ENCODE measurements at regions not wholly inside any gene's neighbourhood (a gene's known extent, or its start where the extent isn't known, plus 50 kb on each side); places are given as distances from the start of the nearest gene placed in this dataset.

- no CpG with 5 or more reads among the region's 2 CpGs for WGBS (ENCODE audit: extremely low coverage, insufficient read length, low lambda C conversion rate)
- no peak overlapping the region for H3K4ac ChIP-seq (ENCODE audit: low read depth, low read length)
- H3K9ac ChIP-seq (ENCODE audit: extremely low read depth, insufficient read length, low read length), result no peak overlapping the region
- H2BK20ac ChIP-seq (ENCODE audit: low read depth, low read length, poor library complexity, severe bottlenecking), result no peak overlapping the region
- no peak overlapping the region for H2BK12ac ChIP-seq (ENCODE audit: insufficient read length, low read depth, low read length)
- H3K27ac ChIP-seq (ENCODE audit: insufficient read length, low read depth, low read length), result no peak overlapping the region
- no peak overlapping the region for H2AK5ac ChIP-seq (ENCODE audit: insufficient read length, low read length)
- H3K56ac ChIP-seq (ENCODE audit: insufficient read length, low read depth, low read length), result no peak overlapping the region
- no peak overlapping the region for H4K8ac ChIP-seq (replicated peaks; ENCODE audit: insufficient read length, low read depth, low read length)
- Mint-ChIP-seq H3K4me1 (no peaks in the 10 kb centered on the region), H3K9me3 (no peaks in the 10 kb centered on the region), H3K4me3 (no peak overlapping the region), H3K27ac (no peak overlapping the region), H3K27me3 (ENCODE audit: low read depth) (no peaks in the 10 kb centered on the region), H3K36me3 (ENCODE audit: insufficient read depth in 1 of 3, low read depth in 3 of 3) (no peaks in the 10 kb centered on the region)
- H3T11ph ChIP-seq (ENCODE audit: low read length), result no peak overlapping the region
- no peak overlapping the region for H2BK120ac ChIP-seq (ENCODE audit: low read depth, low read length, poor library complexity, severe bottlenecking)
- no peak overlapping the region for H3K14ac ChIP-seq (ENCODE audit: insufficient read depth, low read length)
- H3K9me3 ChIP-seq (ENCODE audit: control insufficient read depth, low read depth, low read length), result no peaks in the 10 kb centered on the region
- no peak overlapping the region for H2BK15ac ChIP-seq (ENCODE audit: low read depth, low read length)
- no peak overlapping the region for H4K5ac ChIP-seq (ENCODE audit: insufficient read length, low read depth, low read length)
- no peaks in the 10 kb centered on the region for H3K23me2 ChIP-seq (ENCODE audit: insufficient read length, low read depth, low read length, poor library complexity, severe bottlenecking)
- H4K20me1 ChIP-seq (ENCODE audit: control insufficient read depth, insufficient read depth, insufficient read length), result no peaks in the 10 kb centered on the region
- TF ChIP-seq CTCF (conservative IDR thresholded peaks at IDR 0.05), result no peak
- DNase-seq, result no peak
- no peaks in the 10 kb centered on the region for H3K27me3 ChIP-seq (ENCODE audit: insufficient read depth, low read length)
- no peak overlapping the region for H2AFZ ChIP-seq (ENCODE audit: low read length)
- H3K4me1 ChIP-seq (ENCODE audit: insufficient read depth, low read length), result no peaks in the 10 kb centered on the region
- no peaks in the 10 kb centered on the region for H3K79me1 ChIP-seq (ENCODE audit: insufficient read depth, low read depth, low read length, poor library complexity, severe bottlenecking)
- H3K79me2 ChIP-seq (ENCODE audit: insufficient read depth, low read length), result no peaks in the 10 kb centered on the region
- no peak overlapping the region for H3K23ac ChIP-seq (ENCODE audit: insufficient read length, low read depth, low read length)
- H3K18ac ChIP-seq (ENCODE audit: insufficient read length, low read depth, low read length), result no peak overlapping the region
- H3K4me2 ChIP-seq (ENCODE audit: insufficient read depth, insufficient read length, low read length), result no peak overlapping the region
- no peak overlapping the region for H4K91ac ChIP-seq (ENCODE audit: insufficient read length, low read depth, low read length)
- H2BK5ac ChIP-seq (ENCODE audit: insufficient read length, low read length), result no peak overlapping the region
Measured at GRCh38 chr3:21847005-21847404, 96.0 kb upstream of the ZNF385D start.
